H54 (cell line): ENCODE measurements at regions not wholly inside any gene's neighbourhood (a gene's known extent, or its start where the extent isn't known, plus 50 kb on each side); places are given as distances from the start of the nearest gene placed in this dataset.

ENCODE experiments used
- DNase-seq: peaks from one replicate; pipeline ENCODE4 v3.0.0; 2011; ENCODE audit warnings: low spot score, mixed read lengths; ENCODE audit not compliant: insufficient read length
- FAIRE-seq: peaks from 3 replicates; lab custom pipeline; 2011; peaks lifted over from hg19 to GRCh38; lab: Jason Lieb, UNC
- POLR2A ChIP-seq: IDR thresholded peaks from 2 replicates; pipeline ENCODE4 v1.6.1; 2011; ENCODE audit warnings: low read depth, mild to moderate bottlenecking, low read length

- FAIRE-seq (no peak), DNase-seq (no peak)
- TF ChIP-seq POLR2A = no peak
Observed at GRCh38 chr2:12293874-12294273, 422.9 kb upstream of the TRIB2 start.

- no peak for TF ChIP-seq POLR2A
- FAIRE-seq = no peak
- DNase-seq = no peak
Observed at GRCh38 chr2:12295856-12296519, 420.7 kb upstream of the TRIB2 start.

GRCh38 chr2:12296915-12297314 lies 419.8 kb upstream of the TRIB2 start:
- TF ChIP-seq POLR2A = no peak
- FAIRE-seq (no peak), DNase-seq (no peak)

- FAIRE-seq = no peak
Observed at GRCh38 chr2:12298352-12298751, 418.4 kb upstream of the TRIB2 start.

GRCh38 chr2:12299431-12299830 lies 417.3 kb upstream of the TRIB2 start:
- TF ChIP-seq POLR2A = no peak

More at GRCh38 chr2:12298352-12298751, 418.4 kb upstream of the TRIB2 start:
- no peak for TF ChIP-seq POLR2A
- no peak for DNase-seq

GRCh38 chr2:12300019-12300602 lies 416.6 kb upstream of the TRIB2 start:
- FAIRE-seq (no peak), DNase-seq (no peak)
- TF ChIP-seq POLR2A = no peak

More at GRCh38 chr2:12299431-12299830, 417.3 kb upstream of the TRIB2 start:
- FAIRE-seq (no peak), DNase-seq (no peak)

- FAIRE-seq (no peak), DNase-seq (no peak)
- TF ChIP-seq POLR2A = no peak
Observed at GRCh38 chr2:12300927-12301326, 415.8 kb upstream of the TRIB2 start.

GRCh38 chr2:12302140-12302539 lies 414.6 kb upstream of the TRIB2 start:
- DNase-seq (no peak), FAIRE-seq (no peak)
- TF ChIP-seq POLR2A = no peak

GRCh38 chr2:12302691-12303090 lies 414.0 kb upstream of the TRIB2 start:
- FAIRE-seq (no peak), DNase-seq (no peak)
- TF ChIP-seq POLR2A = no peak

- no peak for DNase-seq
- FAIRE-seq = peak; percentile 87
- no peak for TF ChIP-seq POLR2A
Observed at GRCh38 chr2:12303181-12304030, 413.3 kb upstream of the TRIB2 start.

- DNase-seq = no peak
- FAIRE-seq = no peak
- no peak for TF ChIP-seq POLR2A
Observed at GRCh38 chr2:12304564-12305171, 412.1 kb upstream of the TRIB2 start.

GRCh38 chr2:12305931-12306330 lies 410.8 kb upstream of the TRIB2 start:
- FAIRE-seq (no peak), DNase-seq (no peak)
- TF ChIP-seq POLR2A = no peak

- FAIRE-seq (no peak), DNase-seq (no peak)
- no peak for TF ChIP-seq POLR2A
Observed at GRCh38 chr2:12310399-12310798, 406.3 kb upstream of the TRIB2 start.
